Nephron (organoid): ENCODE measurements at regions not wholly inside any gene's neighbourhood (a gene's known extent, or its start where the extent isn't known, plus 50 kb on each side); places are given as distances from the start of the nearest gene placed in this dataset.
"Not testable (repeated sequence)": the region's sequence is repeated elsewhere in the genome, so short reads cannot be mapped to it uniquely, and the experiment has no call there.

Source experiments
- H3K27ac Mint-ChIP-seq, 3 experiments: 2 replicates each; pipeline ENCODE4 v1.8.0; 2020; ENCODE audit warnings: mixed read lengths in 3 of 3, mild to moderate bottlenecking in 2 of 3, moderate library complexity in 1 of 3
- H3K27me3 Mint-ChIP-seq: 2 replicates; pipeline ENCODE4 v1.8.0; 2021; ENCODE audit warnings: low read depth, mild to moderate bottlenecking, moderate library complexity, mixed read lengths
- H3K36me3 Mint-ChIP-seq: 2 replicates; pipeline ENCODE4 v1.8.0; 2020; ENCODE audit warnings: low read depth, mixed read lengths
- H3K4me1 Mint-ChIP-seq: 2 replicates; pipeline ENCODE4 v1.8.0; 2020; ENCODE audit warnings: mixed read lengths
- H3K4me3 Mint-ChIP-seq, 3 experiments: 2 replicates each; pipeline ENCODE4 v1.8.0; 2020; ENCODE audit warnings: mild to moderate bottlenecking in 3 of 3, mixed read lengths in 3 of 3, moderate library complexity in 2 of 3
- H3K9me3 Mint-ChIP-seq: 2 replicates; pipeline ENCODE4 v1.8.0; 2020; ENCODE audit warnings: mixed read lengths
- CTCF ChIP-seq, 3 experiments: fragments of 200-600 bp; sonication (generic); IDR thresholded peaks; one replicate each; pipeline ENCODE4 v1.5.0; 2021; ENCODE audit warnings: antibody characterized with exemption in 3 of 3; ENCODE audit not compliant: unreplicated experiment in 3 of 3

- H3K4me3 Mint-ChIP-seq = no peak overlapping the region
- H3K27ac Mint-ChIP-seq = no peak overlapping the region
- no peaks in the 10 kb centered on the region for H3K27me3 Mint-ChIP-seq
- peaks cover 8% of the 10 kb centered on the region for H3K9me3 Mint-ChIP-seq
- no peak for TF ChIP-seq CTCF (IDR thresholded peaks at IDR 0.05; ENCODE audit: unreplicated experiment in 3 of 3)
- H3K36me3 Mint-ChIP-seq = no peaks in the 10 kb centered on the region
- no peaks in the 10 kb centered on the region for H3K4me1 Mint-ChIP-seq
These were observed 89.2 kb upstream of the CALCR start for GRCh38 chr7:93663561-93664299.

GRCh38 chr7:93658163-93658562 is 83.6 kb upstream of the CALCR start:
- not testable (repeated sequence) for H3K4me1 Mint-ChIP-seq, H3K27ac Mint-ChIP-seq, H3K27me3 Mint-ChIP-seq, H3K4me3 Mint-ChIP-seq, H3K36me3 Mint-ChIP-seq, H3K9me3 Mint-ChIP-seq

- H3K9me3 Mint-ChIP-seq = no peaks in the 10 kb centered on the region
- H3K4me1 Mint-ChIP-seq = no peaks in the 10 kb centered on the region
- TF ChIP-seq CTCF (IDR thresholded peaks at IDR 0.05; ENCODE audit: unreplicated experiment in 3 of 3) = no peak
- H3K36me3 Mint-ChIP-seq = no peaks in the 10 kb centered on the region
- no peak overlapping the region for H3K4me3 Mint-ChIP-seq
- H3K27ac Mint-ChIP-seq = no peak overlapping the region
- no peaks in the 10 kb centered on the region for H3K27me3 Mint-ChIP-seq
These were observed 77.2 kb upstream of the CALCR start for GRCh38 chr7:93651603-93652159.

- no peaks in the 10 kb centered on the region for H3K9me3 Mint-ChIP-seq
- no peak overlapping the region for H3K27ac Mint-ChIP-seq
- H3K27me3 Mint-ChIP-seq = no peaks in the 10 kb centered on the region
These were observed 72.0 kb upstream of the CALCR start for GRCh38 chr7:93646538-93646937.

GRCh38 chr7:93636276-93636675 is 61.8 kb upstream of the CALCR start:
- Mint-ChIP-seq H3K9me3 (no peaks in the 10 kb centered on the region), H3K27me3 (no peaks in the 10 kb centered on the region), H3K36me3 (no peaks in the 10 kb centered on the region), H3K27ac (no peak overlapping the region), H3K4me1 (no peaks in the 10 kb centered on the region), H3K4me3 (no peak overlapping the region)
- no peak for TF ChIP-seq CTCF (IDR thresholded peaks at IDR 0.05; ENCODE audit: unreplicated experiment in 3 of 3)

More at GRCh38 chr7:93646538-93646937, 72.0 kb upstream of the CALCR start:
- H3K4me1 Mint-ChIP-seq = peaks cover 8% of the 10 kb centered on the region
- H3K4me3 Mint-ChIP-seq = no peak overlapping the region
- H3K36me3 Mint-ChIP-seq = no peaks in the 10 kb centered on the region
- TF ChIP-seq CTCF (IDR thresholded peaks at IDR 0.05; ENCODE audit: unreplicated experiment in 3 of 3) = no peak

GRCh38 chr7:93632371-93632770 is 57.8 kb upstream of the CALCR start:
- no peaks in the 10 kb centered on the region for H3K27me3 Mint-ChIP-seq
- TF ChIP-seq CTCF (IDR thresholded peaks at IDR 0.05; ENCODE audit: unreplicated experiment in 3 of 3) = no peak
- H3K4me3 Mint-ChIP-seq = no peak overlapping the region
- H3K9me3 Mint-ChIP-seq = peaks cover 3% of the 10 kb centered on the region
- H3K36me3 Mint-ChIP-seq = no peaks in the 10 kb centered on the region
- H3K27ac Mint-ChIP-seq = no peak overlapping the region
- H3K4me1 Mint-ChIP-seq = no peaks in the 10 kb centered on the region
